ENCODE measurements at regions not wholly inside any gene's neighbourhood (a gene's known extent, or its start where the extent isn't known, plus 50 kb on each side); places are given as distances from the start of the nearest gene placed in this dataset.
A peak's percentile ranks its signal among the peaks of the same experiment; 100 is the strongest.
"Not testable (repeated sequence)": the region's sequence is repeated elsewhere in the genome, so short reads cannot be mapped to it uniquely, and the experiment has no call there.

GRCh38 chr3:94310341-94311135 lies 247.7 kb downstream of the NSUN3 start:
- no peak for ATAC-seq (ENCODE audit: poor library complexity)

GRCh38 chr3:94311651-94312050 lies 248.8 kb downstream of the NSUN3 start:
- intact Hi-C loops (cut with DNase I): no loop called here
- ATAC-seq (ENCODE audit: poor library complexity): no peak
- DNase-seq: no peak

More at GRCh38 chr3:94310341-94311135, 247.7 kb downstream of the NSUN3 start:
- intact Hi-C loops (cut with DNase I): no loop called here
- DNase-seq: no peak

GRCh38 chr3:94314218-94314883 lies 251.5 kb downstream of the NSUN3 start:
- no peak for ATAC-seq (ENCODE audit: poor library complexity)
- DNase-seq: no peak
- intact Hi-C loops (cut with DNase I): no loop called here

- intact Hi-C loops (cut with DNase I): no loop called here
- ATAC-seq (ENCODE audit: poor library complexity) (no peak), DNase-seq (no peak)
These were observed 254.2 kb downstream of the NSUN3 start for GRCh38 chr3:94317017-94317416.

- ATAC-seq (ENCODE audit: poor library complexity) (no peak), DNase-seq (no peak)
- intact Hi-C loops (cut with DNase I): no loop called here
These were observed 260.7 kb downstream of the NSUN3 start for GRCh38 chr3:94323596-94323995.

GRCh38 chr3:94331831-94332230 lies 269.0 kb downstream of the NSUN3 start:
- ATAC-seq (ENCODE audit: poor library complexity): no peak
- intact Hi-C loops (cut with DNase I): no loop called here
- no peak for DNase-seq

GRCh38 chr3:94336046-94336753 lies 273.3 kb downstream of the NSUN3 start:
- peak; percentile 83 for ATAC-seq (ENCODE audit: poor library complexity)
- DNase-seq: no peak
- intact Hi-C loops (cut with DNase I): loop anchor here (5.0 kb wide), 1 partner anchor 381 kb away; no protein-coding TSS in a partner anchor

- ATAC-seq (ENCODE audit: poor library complexity) (no peak), DNase-seq (no peak)
- intact Hi-C loops (cut with DNase I): no loop called here
These were observed 282.2 kb downstream of the NSUN3 start for GRCh38 chr3:94345101-94345500.

- ATAC-seq (ENCODE audit: poor library complexity) (no peak), DNase-seq (no peak)
- intact Hi-C loops (cut with DNase I): no loop called here
These were observed 286.5 kb downstream of the NSUN3 start for GRCh38 chr3:94349310-94349878.

GRCh38 chr3:94356581-94356980 lies 293.7 kb downstream of the NSUN3 start:
- intact Hi-C loops (cut with DNase I): no loop called here
- no peak for ATAC-seq (ENCODE audit: poor library complexity)

GRCh38 chr3:94359996-94360395 lies 297.1 kb downstream of the NSUN3 start:
- intact Hi-C loops (cut with DNase I): no loop called here
- DNase-seq (no peak), ATAC-seq (ENCODE audit: poor library complexity) (no peak)

More at GRCh38 chr3:94356581-94356980, 293.7 kb downstream of the NSUN3 start:
- DNase-seq: no peak

GRCh38 chr3:94360987-94361386 lies 298.1 kb downstream of the NSUN3 start:
- DNase-seq (peak; percentile 63), ATAC-seq (ENCODE audit: poor library complexity) (peak; percentile 95)
- intact Hi-C loops (cut with DNase I): no loop called here

- ATAC-seq (ENCODE audit: poor library complexity): no peak
- DNase-seq: no peak
- intact Hi-C loops (cut with DNase I): no loop called here
These were observed 299.5 kb downstream of the NSUN3 start for GRCh38 chr3:94362393-94362792.

- ATAC-seq (ENCODE audit: poor library complexity): no peak
- no peak for DNase-seq
- intact Hi-C loops (cut with DNase I): no loop called here
These were observed 302.1 kb downstream of the NSUN3 start for GRCh38 chr3:94365006-94365405.

- intact Hi-C loops (cut with DNase I): no loop called here
- DNase-seq (no peak), ATAC-seq (ENCODE audit: poor library complexity) (no peak)
These were observed 309.2 kb downstream of the NSUN3 start for GRCh38 chr3:94372026-94372425.

GRCh38 chr3:94373456-94373855 lies 310.6 kb downstream of the NSUN3 start:
- DNase-seq (no peak), ATAC-seq (ENCODE audit: poor library complexity) (peak; percentile 43)
- intact Hi-C loops (cut with DNase I): no loop called here

GRCh38 chr3:94374439-94375161 lies 311.7 kb downstream of the NSUN3 start:
- intact Hi-C loops (cut with DNase I): no loop called here
- ATAC-seq (ENCODE audit: poor library complexity): no peak

GRCh38 chr3:94377123-94377696 lies 314.3 kb downstream of the NSUN3 start:
- ATAC-seq (ENCODE audit: poor library complexity); DNase-seq; intact Hi-C loops (cut with DNase I): not testable (repeated sequence)

More at GRCh38 chr3:94374439-94375161, 311.7 kb downstream of the NSUN3 start:
- no peak for DNase-seq
